Ishikawa (cell line): ENCODE measurements at regions not wholly inside any gene's neighbourhood (a gene's known extent, or its start where the extent isn't known, plus 50 kb on each side); places are given as distances from the start of the nearest gene placed in this dataset.

ENCODE experiments used
- REST ChIP-seq: IDR thresholded peaks from 2 replicates; pipeline ENCODE4 v1.6.1; 2012; ENCODE audit warnings: low read depth, mild to moderate bottlenecking
- YY1 ChIP-seq: IDR thresholded peaks from 2 replicates; pipeline ENCODE4 v1.6.1; 2012; ENCODE audit warnings: low read depth
- TF ChIP-seq, protein P1 (sequence below): IDR thresholded peaks from 2 replicates; pipeline ENCODE4 v1.6.1; 2012

- TF ChIP-seq REST, result no peak
- no peak for TF ChIP-seq YY1
- TF ChIP-seq, protein P1, sequence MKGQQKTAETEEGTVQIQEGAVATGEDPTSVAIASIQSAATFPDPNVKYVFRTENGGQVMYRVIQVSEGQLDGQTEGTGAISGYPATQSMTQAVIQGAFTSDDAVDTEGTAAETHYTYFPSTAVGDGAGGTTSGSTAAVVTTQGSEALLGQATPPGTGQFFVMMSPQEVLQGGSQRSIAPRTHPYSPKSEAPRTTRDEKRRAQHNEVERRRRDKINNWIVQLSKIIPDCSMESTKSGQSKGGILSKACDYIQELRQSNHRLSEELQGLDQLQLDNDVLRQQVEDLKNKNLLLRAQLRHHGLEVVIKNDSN, result no peak
These were observed 892.8 kb upstream of the MDGA2 start for GRCh38 chr14:48568252-48568651.
